Keratinocyte (primary cell): ENCODE measurements at regions not wholly inside any gene's neighbourhood (a gene's known extent, or its start where the extent isn't known, plus 50 kb on each side); places are given as distances from the start of the nearest gene placed in this dataset.

Experiments used
- EZH2 ChIP-seq: IDR thresholded peaks from one replicate; pipeline ENCODE4 v1.6.1; 2012; ENCODE audit warnings: inconsistent platforms, mild to moderate bottlenecking, low read length, moderate library complexity
- TF ChIP-seq, protein P1 (sequence below), 3 experiments: IDR thresholded peaks in 1 of 3; conservative IDR thresholded peaks in 1 of 3; optimal IDR thresholded peaks in 1 of 3; 2 replicates in 2 of 3; 3 replicates in 1 of 3; pipeline versions ENCODE3 to v1.5.1; 2011; ENCODE audit warnings: low read length in 3 of 3, mild to moderate bottlenecking in 3 of 3, moderate library complexity in 2 of 3, control low read depth in 1 of 3, inconsistent platforms in 1 of 3; ENCODE audit not compliant: insufficient read depth in 2 of 3; ENCODE audit errors: extremely low read depth in 1 of 3

DNA sequence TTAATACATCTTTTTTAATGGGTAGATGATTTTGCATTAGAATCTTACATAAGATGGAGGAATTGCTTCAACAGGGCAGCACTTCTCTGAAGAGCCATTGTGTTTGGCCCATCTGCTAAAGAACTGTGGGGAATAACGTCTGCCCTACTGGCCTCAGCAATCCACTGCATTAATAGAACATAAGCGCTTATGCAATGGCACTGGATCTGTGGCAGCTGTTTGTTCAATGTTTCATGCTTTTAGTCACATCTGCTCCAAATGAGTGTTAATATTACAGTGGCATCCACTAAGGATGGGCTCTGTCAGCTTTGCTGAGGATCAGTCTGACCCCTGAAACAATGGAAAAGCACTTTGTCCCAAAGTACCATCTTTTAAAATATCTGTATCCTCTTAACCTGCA, 279.0 kb upstream of the GK2 start:
- TF ChIP-seq, protein P1, sequence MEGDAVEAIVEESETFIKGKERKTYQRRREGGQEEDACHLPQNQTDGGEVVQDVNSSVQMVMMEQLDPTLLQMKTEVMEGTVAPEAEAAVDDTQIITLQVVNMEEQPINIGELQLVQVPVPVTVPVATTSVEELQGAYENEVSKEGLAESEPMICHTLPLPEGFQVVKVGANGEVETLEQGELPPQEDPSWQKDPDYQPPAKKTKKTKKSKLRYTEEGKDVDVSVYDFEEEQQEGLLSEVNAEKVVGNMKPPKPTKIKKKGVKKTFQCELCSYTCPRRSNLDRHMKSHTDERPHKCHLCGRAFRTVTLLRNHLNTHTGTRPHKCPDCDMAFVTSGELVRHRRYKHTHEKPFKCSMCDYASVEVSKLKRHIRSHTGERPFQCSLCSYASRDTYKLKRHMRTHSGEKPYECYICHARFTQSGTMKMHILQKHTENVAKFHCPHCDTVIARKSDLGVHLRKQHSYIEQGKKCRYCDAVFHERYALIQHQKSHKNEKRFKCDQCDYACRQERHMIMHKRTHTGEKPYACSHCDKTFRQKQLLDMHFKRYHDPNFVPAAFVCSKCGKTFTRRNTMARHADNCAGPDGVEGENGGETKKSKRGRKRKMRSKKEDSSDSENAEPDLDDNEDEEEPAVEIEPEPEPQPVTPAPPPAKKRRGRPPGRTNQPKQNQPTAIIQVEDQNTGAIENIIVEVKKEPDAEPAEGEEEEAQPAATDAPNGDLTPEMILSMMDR (optimal IDR thresholded peaks at IDR 0.05 in 1 of 3, IDR thresholded peaks at IDR 0.05 in 1 of 3, conservative IDR thresholded peaks at IDR 0.05 in 1 of 3; ENCODE audit: extremely low read depth in 1 of 3, insufficient read depth in 2 of 3, low read length in 3 of 3) = no peak
- TF ChIP-seq EZH2 = no peak
